ENCODE measurements at regions not wholly inside any gene's neighbourhood (a gene's known extent, or its start where the extent isn't known, plus 50 kb on each side); places are given as distances from the start of the nearest gene placed in this dataset.
"Not testable (repeated sequence)": the region's sequence is repeated elsewhere in the genome, so short reads cannot be mapped to it uniquely, and the experiment has no call there.

- no peak for DNase-seq (ENCODE audit: low read depth)
Measured at GRCh38 chr18:22043837-22044236, 125.6 kb upstream of the GATA6 start.

GRCh38 chr18:22044474-22045220 is 124.7 kb upstream of the GATA6 start:
- DNase-seq (ENCODE audit: low read depth) = no peak

GRCh38 chr18:22045221-22045918 is 124.0 kb upstream of the GATA6 start:
- DNase-seq (ENCODE audit: low read depth) = no peak

- DNase-seq (ENCODE audit: low read depth) = no peak
Measured at GRCh38 chr18:22046473-22046872, 122.9 kb upstream of the GATA6 start.

- DNase-seq (ENCODE audit: low read depth) = no peak
Measured at GRCh38 chr18:22047485-22047884, 121.9 kb upstream of the GATA6 start.

GRCh38 chr18:22048221-22048620 is 121.2 kb upstream of the GATA6 start:
- no peak for DNase-seq (ENCODE audit: low read depth)

- DNase-seq (ENCODE audit: low read depth) = no peak
Measured at GRCh38 chr18:22048932-22049615, 120.3 kb upstream of the GATA6 start.

GRCh38 chr18:22052405-22053105 is 116.8 kb upstream of the GATA6 start:
- no peak for DNase-seq (ENCODE audit: low read depth)

- no peak for DNase-seq (ENCODE audit: low read depth)
Measured at GRCh38 chr18:22055466-22056238, 113.7 kb upstream of the GATA6 start.

- no peak for DNase-seq (ENCODE audit: low read depth)
Measured at GRCh38 chr18:22056950-22057349, 112.4 kb upstream of the GATA6 start.

GRCh38 chr18:22057908-22058527 is 111.4 kb upstream of the GATA6 start:
- DNase-seq (ENCODE audit: low read depth) = no peak

GRCh38 chr18:22060361-22060760 is 109.0 kb upstream of the GATA6 start:
- DNase-seq (ENCODE audit: low read depth) = no peak

- no peak for DNase-seq (ENCODE audit: low read depth)
Measured at GRCh38 chr18:22063102-22063501, 106.3 kb upstream of the GATA6 start.

GRCh38 chr18:22063672-22064071 is 105.7 kb upstream of the GATA6 start:
- DNase-seq (ENCODE audit: low read depth) = no peak

- DNase-seq (ENCODE audit: low read depth) = no peak
Measured at GRCh38 chr18:22064581-22064980, 104.8 kb upstream of the GATA6 start.

GRCh38 chr18:22065311-22065710 is 104.1 kb upstream of the GATA6 start:
- DNase-seq (ENCODE audit: low read depth) = no peak

GRCh38 chr18:22066083-22066485 is 103.3 kb upstream of the GATA6 start:
- DNase-seq (ENCODE audit: low read depth) = no peak

- no peak for DNase-seq (ENCODE audit: low read depth)
Measured at GRCh38 chr18:22067109-22067508, 102.3 kb upstream of the GATA6 start.

- DNase-seq (ENCODE audit: low read depth) = no peak
Measured at GRCh38 chr18:22067682-22068081, 101.7 kb upstream of the GATA6 start.

GRCh38 chr18:22068784-22069183 is 100.6 kb upstream of the GATA6 start:
- DNase-seq (ENCODE audit: low read depth) = not testable (repeated sequence)

- no peak for DNase-seq (ENCODE audit: low read depth)
Measured at GRCh38 chr18:22069916-22070315, 99.5 kb upstream of the GATA6 start.

Data from stimulated activated CD8-positive, alpha-beta memory T cell treated with anti-CD3 and anti-CD28 coated beads, Interleukin-15, amount 100 ng/mL, for 24 hours (primary cell).